CD14-positive monocyte (primary cell): ENCODE measurements at regions not wholly inside any gene's neighbourhood (a gene's known extent, or its start where the extent isn't known, plus 50 kb on each side); places are given as distances from the start of the nearest gene placed in this dataset.

ENCODE experiments used
- DNase-seq, 3 donors: peaks; one replicate each; pipeline ENCODE4 v3.0.0-alpha.2; 2011 to 2022
- H2AFZ ChIP-seq: 2 replicates; pipeline ENCODE4 v1.6.0; 2012; ENCODE audit warnings: mild to moderate bottlenecking, low read depth, low read length, inconsistent platforms; ENCODE audit not compliant: insufficient read depth, poor library complexity, severe bottlenecking
- H3K27ac ChIP-seq, 2 donors: 1 replicate in 1 of 2; 2 replicates in 1 of 2; pipeline ENCODE4 v1.5.1; 2012 to 2013; ENCODE audit warnings: low read length in 2 of 2, control low read depth in 1 of 2, inconsistent platforms in 1 of 2, low read depth in 1 of 2, mild to moderate bottlenecking in 1 of 2
- H3K27me3 ChIP-seq, 2 donors: one replicate each; pipeline versions ENCODE4 v1.6.0 to v1.6.1; 2011 to 2013; ENCODE audit warnings: low read length in 2 of 2; ENCODE audit not compliant: control insufficient read depth in 2 of 2, insufficient read depth in 2 of 2
- H3K36me3 ChIP-seq, 2 donors: replicated peaks in 1 of 2; 1 replicate in 1 of 2; 2 replicates in 1 of 2; pipeline versions ENCODE4 v1.5.1 to v1.6.1; 2012 to 2013; ENCODE audit warnings: low read length in 2 of 2, control low read depth in 1 of 2, inconsistent platforms in 1 of 2, mild to moderate bottlenecking in 1 of 2; ENCODE audit not compliant: insufficient read depth in 2 of 2, control insufficient read depth in 1 of 2
- H3K4me1 ChIP-seq, 2 donors: 1 replicate in 1 of 2; 2 replicates in 1 of 2; pipeline versions ENCODE4 v1.5.1 to v1.6.1; 2012 to 2013; ENCODE audit warnings: low read length in 2 of 2, control low read depth in 1 of 2, inconsistent platforms in 1 of 2, mild to moderate bottlenecking in 1 of 2, moderate library complexity in 1 of 2; ENCODE audit not compliant: insufficient read depth in 2 of 2, control insufficient read depth in 1 of 2
- H3K4me2 ChIP-seq: replicated peaks from 2 replicates; pipeline ENCODE3; 2012; ENCODE audit warnings: low read length, moderate library complexity, mild to moderate bottlenecking; ENCODE audit not compliant: poor library complexity, severe bottlenecking; ENCODE audit errors: extremely low read depth
- H3K4me3 ChIP-seq, 3 experiments: fragments of 200-600 bp in 1 of 3; sonication (generic) in 1 of 3; replicated peaks in 1 of 3; 1 replicate in 2 of 3; 2 replicates in 1 of 3; pipeline ENCODE4 v1.5.1; 2011 to 2013; ENCODE audit warnings: low read length in 3 of 3, mild to moderate bottlenecking in 3 of 3, control low read depth in 2 of 3, low read depth in 2 of 3, inconsistent platforms in 1 of 3, moderate library complexity in 1 of 3
- H3K79me2 ChIP-seq: 2 replicates; pipeline ENCODE4 v1.6.0; 2012; ENCODE audit warnings: mild to moderate bottlenecking, control low read depth, inconsistent platforms, low read length, moderate library complexity; ENCODE audit not compliant: insufficient read depth
- H3K9ac ChIP-seq: 2 replicates; pipeline ENCODE4 v1.6.0; 2017; ENCODE audit warnings: low read length, mild to moderate bottlenecking; ENCODE audit not compliant: insufficient read depth, poor library complexity, severe bottlenecking
- H3K9me3 ChIP-seq, 2 donors: replicated peaks in 1 of 2; 1 replicate in 1 of 2; 2 replicates in 1 of 2; pipeline versions ENCODE4 v1.5.1 to v1.6.1; 2012 to 2013; ENCODE audit warnings: low read length in 2 of 2, control low read depth in 1 of 2; ENCODE audit not compliant: control insufficient read depth in 1 of 2, insufficient read depth in 1 of 2
- H4K20me1 ChIP-seq: 2 replicates; pipeline ENCODE4 v1.6.0; 2012; ENCODE audit warnings: mild to moderate bottlenecking, low read length, control low read depth, moderate library complexity; ENCODE audit not compliant: insufficient read depth
- H3K27ac Mint-ChIP-seq, 7 donors: one replicate each; pipeline ENCODE4 v1.8.0; 2020; ENCODE audit warnings: mild to moderate bottlenecking in 7 of 7, mixed read lengths in 7 of 7, moderate library complexity in 6 of 7, inconsistent platforms in 2 of 7
- H3K27me3 Mint-ChIP-seq, 3 donors: one replicate each; pipeline ENCODE4 v1.8.0; 2021 to 2022; ENCODE audit warnings: low read depth in 3 of 3, mild to moderate bottlenecking in 3 of 3, mixed read lengths in 3 of 3, moderate library complexity in 3 of 3, inconsistent platforms in 1 of 3
- H3K36me3 Mint-ChIP-seq, 2 donors: one replicate each; pipeline ENCODE4 v1.8.0; 2020; ENCODE audit warnings: mixed read lengths in 2 of 2, inconsistent platforms in 1 of 2, mild to moderate bottlenecking in 1 of 2
- H3K4me1 Mint-ChIP-seq: one replicate; pipeline ENCODE4 v1.8.0; 2020; ENCODE audit warnings: mild to moderate bottlenecking, mixed read lengths
- H3K4me3 Mint-ChIP-seq, 2 donors: one replicate each; pipeline ENCODE4 v1.8.0; 2020; ENCODE audit warnings: mild to moderate bottlenecking in 2 of 2, mixed read lengths in 2 of 2, moderate library complexity in 1 of 2
- H3K9me3 Mint-ChIP-seq, 7 donors: one replicate each; pipeline ENCODE4 v1.8.0; 2020 to 2022; ENCODE audit warnings: mixed read lengths in 7 of 7, mild to moderate bottlenecking in 6 of 7, moderate library complexity in 6 of 7, inconsistent platforms in 2 of 7
- CTCF ChIP-seq: fragments of 200-600 bp; IDR thresholded peaks from one replicate; pipeline ENCODE4 v1.8.0; 2022; ENCODE audit warnings: antibody characterized with exemption, mild to moderate bottlenecking
- WGBS: methylation state at CpG from one replicate; pipeline ENCODE4 v1.1.5; 2013; ENCODE audit warnings: missing lambda C conversion rate; ENCODE audit not compliant: insufficient coverage; 5-methylcytosine and 5-hydroxymethylcytosine counted together
- intact Hi-C, 2 donors: fragments of 100-400 bp; cut with micrococcal nuclease; formaldehyde crosslinking; loops; one replicate each; pipeline versions ENCODE4 v1.15.0 to v1.15.1; 2023

GRCh38 chr19:27772059-27772458 is 1440.9 kb downstream of the UQCRFS1 start:
- Histone ChIP-seq H2AFZ (no peak overlapping the region), H3K36me3 (no peaks in the 10 kb centered on the region), H3K27me3 (no peaks in the 10 kb centered on the region), H3K4me3 (no peak overlapping the region), H3K4me1 (peaks cover 0 to 10% of the 10 kb centered on the region in 2 donors), H3K79me2 (no peaks in the 10 kb centered on the region), H3K27ac (no peak overlapping the region), H3K9ac (no peak overlapping the region), H3K9me3 (peaks cover 78 to 88% of the 10 kb centered on the region in 2 donors), H4K20me1 (no peaks in the 10 kb centered on the region), H3K4me2 (no peak overlapping the region)
- Mint-ChIP-seq H3K4me3 (no peak overlapping the region), H3K27me3 (no peaks in the 10 kb centered on the region), H3K9me3 (peaks cover 48 to 88% (median 77%) of the 10 kb centered on the region in 7 donors), H3K27ac (no peak overlapping the region), H3K4me1 (peaks cover 12% of the 10 kb centered on the region), H3K36me3 (peaks cover 5 to 14% of the 10 kb centered on the region in 2 donors)
- DNase-seq, result no peak
- no peak for TF ChIP-seq CTCF
- intact Hi-C loops, result no loop called here
- 98% methylated on average over 4 of the region's 6 CpGs for WGBS

- no peak for TF ChIP-seq CTCF
- H3K4me1 Mint-ChIP-seq, result no peaks in the 10 kb centered on the region
- H3K9me3 Mint-ChIP-seq, result peaks cover 57 to 100% (median 88%) of the 10 kb centered on the region in 7 donors
- H3K27me3 ChIP-seq, result no peaks in the 10 kb centered on the region
- peaks cover 95 to 100% of the 10 kb centered on the region in 2 donors for H3K9me3 ChIP-seq
- no peak overlapping the region for H3K4me3 Mint-ChIP-seq
- no peak overlapping the region for H3K4me2 ChIP-seq
- H4K20me1 ChIP-seq, result no peaks in the 10 kb centered on the region
- H3K36me3 Mint-ChIP-seq, result peaks cover 0 to 4% of the 10 kb centered on the region in 2 donors
- H3K27me3 Mint-ChIP-seq, result no peaks in the 10 kb centered on the region
- peak overlapping the region in 1 of 7 donors; percentile 51 for H3K27ac Mint-ChIP-seq
- DNase-seq, result no peak
- intact Hi-C loops, result no loop called here
- no peaks in the 10 kb centered on the region for H3K36me3 ChIP-seq
- WGBS, result 98% methylated on average over 5 of the region's 5 CpGs
- H3K4me1 ChIP-seq, result no peaks in the 10 kb centered on the region
- no peak overlapping the region for H3K9ac ChIP-seq
- no peak overlapping the region for H2AFZ ChIP-seq
- no peak overlapping the region for H3K27ac ChIP-seq
- H3K4me3 ChIP-seq, result no peak overlapping the region
- H3K79me2 ChIP-seq, result no peaks in the 10 kb centered on the region
Measured at GRCh38 chr19:27770095-27770494, 1442.9 kb downstream of the UQCRFS1 start.
